HG03460 (cell line): ENCODE measurements at regions not wholly inside any gene's neighbourhood (a gene's known extent, or its start where the extent isn't known, plus 50 kb on each side); places are given as distances from the start of the nearest gene placed in this dataset.
"Not testable (repeated sequence)": the region's sequence is repeated elsewhere in the genome, so short reads cannot be mapped to it uniquely, and the experiment has no call there.

Source experiments
- ATAC-seq: cut with Tn5 transposase; IDR thresholded peaks from one replicate; pipeline ENCODE4 v1.9.1; 2021; ENCODE audit not compliant: unreplicated experiment

- no peak for ATAC-seq
These were observed 720.4 kb downstream of the RERGL start for GRCh38 chr12:17369556-17369955.

GRCh38 chr12:17361224-17361623 lies 728.8 kb downstream of the RERGL start:
- no peak for ATAC-seq

- no peak for ATAC-seq
These were observed 731.2 kb downstream of the RERGL start for GRCh38 chr12:17358835-17359234.

- ATAC-seq = no peak
These were observed 732.6 kb downstream of the RERGL start for GRCh38 chr12:17357396-17357795.

- no peak for ATAC-seq
These were observed 737.8 kb downstream of the RERGL start for GRCh38 chr12:17352164-17352563.

GRCh38 chr12:17348311-17348710 lies 741.7 kb downstream of the RERGL start:
- ATAC-seq = no peak

GRCh38 chr12:17344649-17345048 lies 738.7 kb upstream of the LMO3 start:
- no peak for ATAC-seq

GRCh38 chr12:17342381-17342961 lies 736.5 kb upstream of the LMO3 start:
- no peak for ATAC-seq

GRCh38 chr12:17335487-17335886 lies 729.5 kb upstream of the LMO3 start:
- ATAC-seq = no peak

GRCh38 chr12:17334784-17335183 lies 728.8 kb upstream of the LMO3 start:
- ATAC-seq = no peak

GRCh38 chr12:17333287-17333686 lies 727.3 kb upstream of the LMO3 start:
- ATAC-seq = no peak

- ATAC-seq = no peak
These were observed 720.7 kb upstream of the LMO3 start for GRCh38 chr12:17326649-17327048.

- ATAC-seq = no peak
These were observed 716.1 kb upstream of the LMO3 start for GRCh38 chr12:17322090-17322489.

GRCh38 chr12:17304503-17305347 lies 698.8 kb upstream of the LMO3 start:
- ATAC-seq = no peak

- ATAC-seq = no peak
These were observed 696.0 kb upstream of the LMO3 start for GRCh38 chr12:17302001-17302400.

GRCh38 chr12:17301544-17301943 lies 695.6 kb upstream of the LMO3 start:
- no peak for ATAC-seq

GRCh38 chr12:17296882-17297281 lies 690.9 kb upstream of the LMO3 start:
- ATAC-seq = no peak

- ATAC-seq = no peak
These were observed 680.9 kb upstream of the LMO3 start for GRCh38 chr12:17286874-17287273.

- no peak for ATAC-seq
These were observed 678.9 kb upstream of the LMO3 start for GRCh38 chr12:17284873-17285272.

- no peak for ATAC-seq
These were observed 677.6 kb upstream of the LMO3 start for GRCh38 chr12:17283563-17283962.

- ATAC-seq = not testable (repeated sequence)
These were observed 676.2 kb upstream of the LMO3 start for GRCh38 chr12:17282169-17282568.

GRCh38 chr12:17278946-17279345 lies 673.0 kb upstream of the LMO3 start:
- ATAC-seq = no peak

- no peak for ATAC-seq
These were observed 670.2 kb upstream of the LMO3 start for GRCh38 chr12:17276196-17276595.
